Neural progenitor cell (in vitro differentiated cells): ENCODE measurements at regions not wholly inside any gene's neighbourhood (a gene's known extent, or its start where the extent isn't known, plus 50 kb on each side); places are given as distances from the start of the nearest gene placed in this dataset.

Experiments used
- DNase-seq: peaks from one replicate; pipeline ENCODE4 v3.0.0-alpha.2; 2016; ENCODE audit warnings: low spot score
- H2AFZ ChIP-seq: fragments of 200-600 bp; sonication (generic); replicated peaks from 2 replicates; pipeline ENCODE4 v1.6.1; 2016; ENCODE audit warnings: antibody characterized with exemption
- H3F3A ChIP-seq: fragments of 200-600 bp; sonication (generic); 2 replicates; pipeline ENCODE4 v1.6.1; 2016; ENCODE audit warnings: antibody characterized with exemption, low read depth
- H3K27ac ChIP-seq: fragments of 200-600 bp; sonication (generic); 2 replicates; pipeline ENCODE4 v1.5.1; 2016; ENCODE audit warnings: mild to moderate bottlenecking
- H3K27me3 ChIP-seq: fragments of 200-600 bp; sonication (generic); 2 replicates; pipeline ENCODE4 v1.6.1; 2016; ENCODE audit warnings: mild to moderate bottlenecking, moderate library complexity
- H3K36me3 ChIP-seq: fragments of 200-600 bp; sonication (generic); 2 replicates; pipeline ENCODE4 v1.5.1; 2016
- H3K4me1 ChIP-seq: fragments of 200-600 bp; sonication (generic); 2 replicates; pipeline ENCODE4 v1.6.1; 2016; ENCODE audit warnings: mixed run types
- H3K4me2 ChIP-seq: fragments of 200-600 bp; sonication (generic); 2 replicates; pipeline ENCODE4 v1.6.1; 2016
- H3K4me3 ChIP-seq: fragments of 200-600 bp; sonication (generic); 2 replicates; pipeline ENCODE4 v1.5.1; 2016
- H3K79me2 ChIP-seq: fragments of 200-600 bp; sonication (generic); 2 replicates; pipeline ENCODE4 v1.6.1; 2016; ENCODE audit warnings: low read depth
- H3K9ac ChIP-seq: fragments of 200-600 bp; sonication (generic); 2 replicates; pipeline ENCODE4 v1.6.1; 2016
- H3K9me3 ChIP-seq: fragments of 200-600 bp; sonication (generic); 2 replicates; pipeline ENCODE4 v1.5.1; 2016; ENCODE audit warnings: low read depth
- H4K20me1 ChIP-seq: fragments of 200-600 bp; sonication (generic); 2 replicates; pipeline ENCODE4 v1.6.1; 2016; ENCODE audit warnings: low read depth
- H3K27ac Mint-ChIP-seq: 3 replicates; pipeline ENCODE4 v1.8.0; 2021; ENCODE audit warnings: mixed read lengths
- H3K27me3 Mint-ChIP-seq: 2 replicates; pipeline ENCODE4 v1.8.0; 2022; ENCODE audit warnings: low read depth, mild to moderate bottlenecking, inconsistent platforms, moderate library complexity, mixed read lengths; ENCODE audit not compliant: insufficient read depth
- H3K36me3 Mint-ChIP-seq: 3 replicates; pipeline ENCODE4 v1.8.0; 2021; ENCODE audit warnings: mixed read lengths
- H3K4me1 Mint-ChIP-seq: 3 replicates; pipeline ENCODE4 v1.8.0; 2021; ENCODE audit warnings: mixed read lengths
- H3K4me3 Mint-ChIP-seq: 3 replicates; pipeline ENCODE4 v1.8.0; 2021; ENCODE audit warnings: mild to moderate bottlenecking, moderate library complexity, mixed read lengths
- H3K9me3 Mint-ChIP-seq: 3 replicates; pipeline ENCODE4 v1.8.0; 2020; ENCODE audit warnings: mixed read lengths
- EZH2 ChIP-seq: fragments of 200-600 bp; sonication (generic); IDR thresholded peaks from 2 replicates; pipeline ENCODE4 v1.6.1; 2017; ENCODE audit warnings: antibody characterized with exemption, mild to moderate bottlenecking, moderate library complexity
- EZH2phosphoT487 ChIP-seq: fragments of 200-600 bp; sonication (generic); IDR thresholded peaks from 2 replicates; pipeline ENCODE4 v1.6.1; 2017; ENCODE audit warnings: antibody characterized with exemption
- TF ChIP-seq, protein P1 (sequence below): fragments of 200-600 bp; sonication (generic); IDR thresholded peaks from 2 replicates; pipeline ENCODE4 v1.5.1; 2017; ENCODE audit warnings: antibody characterized with exemption, mild to moderate bottlenecking

- H3K27ac ChIP-seq = no peak overlapping the region
- H3K9ac ChIP-seq = no peak overlapping the region
- no peaks in the 10 kb centered on the region for H3K27me3 Mint-ChIP-seq
- no peak overlapping the region for H3K4me3 ChIP-seq
- peak overlapping the region; percentile 59 for H3K4me2 ChIP-seq
- peaks cover 11% of the 10 kb centered on the region for H3K4me1 Mint-ChIP-seq
- DNase-seq = peak; percentile 76
- H3F3A ChIP-seq = no peaks in the 10 kb centered on the region
- no peaks in the 10 kb centered on the region for H3K79me2 ChIP-seq
- no peaks in the 10 kb centered on the region for H3K36me3 ChIP-seq
- no peak overlapping the region for H3K27ac Mint-ChIP-seq
- H3K9me3 ChIP-seq = no peaks in the 10 kb centered on the region
- H3K36me3 Mint-ChIP-seq = no peaks in the 10 kb centered on the region
- H3K4me1 ChIP-seq = peaks cover 22% of the 10 kb centered on the region
- no peak overlapping the region for H3K4me3 Mint-ChIP-seq
- no peaks in the 10 kb centered on the region for H4K20me1 ChIP-seq
- H2AFZ ChIP-seq = no peak overlapping the region
- TF ChIP-seq EZH2phosphoT487 (no peak), EZH2 (no peak)
- TF ChIP-seq, protein P1, sequence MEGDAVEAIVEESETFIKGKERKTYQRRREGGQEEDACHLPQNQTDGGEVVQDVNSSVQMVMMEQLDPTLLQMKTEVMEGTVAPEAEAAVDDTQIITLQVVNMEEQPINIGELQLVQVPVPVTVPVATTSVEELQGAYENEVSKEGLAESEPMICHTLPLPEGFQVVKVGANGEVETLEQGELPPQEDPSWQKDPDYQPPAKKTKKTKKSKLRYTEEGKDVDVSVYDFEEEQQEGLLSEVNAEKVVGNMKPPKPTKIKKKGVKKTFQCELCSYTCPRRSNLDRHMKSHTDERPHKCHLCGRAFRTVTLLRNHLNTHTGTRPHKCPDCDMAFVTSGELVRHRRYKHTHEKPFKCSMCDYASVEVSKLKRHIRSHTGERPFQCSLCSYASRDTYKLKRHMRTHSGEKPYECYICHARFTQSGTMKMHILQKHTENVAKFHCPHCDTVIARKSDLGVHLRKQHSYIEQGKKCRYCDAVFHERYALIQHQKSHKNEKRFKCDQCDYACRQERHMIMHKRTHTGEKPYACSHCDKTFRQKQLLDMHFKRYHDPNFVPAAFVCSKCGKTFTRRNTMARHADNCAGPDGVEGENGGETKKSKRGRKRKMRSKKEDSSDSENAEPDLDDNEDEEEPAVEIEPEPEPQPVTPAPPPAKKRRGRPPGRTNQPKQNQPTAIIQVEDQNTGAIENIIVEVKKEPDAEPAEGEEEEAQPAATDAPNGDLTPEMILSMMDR = no peak
- no peaks in the 10 kb centered on the region for H3K9me3 Mint-ChIP-seq
- no peaks in the 10 kb centered on the region for H3K27me3 ChIP-seq
Observed at GRCh38 chr2:52311862-52312261, 1279.9 kb upstream of the NRXN1 start.

- H3K27me3 Mint-ChIP-seq = no peaks in the 10 kb centered on the region
- Histone ChIP-seq H3K9me3 (no peaks in the 10 kb centered on the region), H3K36me3 (no peaks in the 10 kb centered on the region), H3K27me3 (no peaks in the 10 kb centered on the region), H3K9ac (no peak overlapping the region), H3K79me2 (no peaks in the 10 kb centered on the region), H3F3A (no peaks in the 10 kb centered on the region), H4K20me1 (no peaks in the 10 kb centered on the region), H3K4me3 (no peak overlapping the region), H3K4me2 (no peak overlapping the region), H3K27ac (no peak overlapping the region), H3K4me1 (peaks cover 22% of the 10 kb centered on the region), H2AFZ (no peak overlapping the region)
- H3K36me3 Mint-ChIP-seq = no peaks in the 10 kb centered on the region
- no peak overlapping the region for H3K27ac Mint-ChIP-seq
- H3K4me3 Mint-ChIP-seq = no peak overlapping the region
- H3K9me3 Mint-ChIP-seq = peaks cover 5% of the 10 kb centered on the region
- TF ChIP-seq EZH2phosphoT487 = no peak
- TF ChIP-seq, protein P1 = no peak
- no peak for TF ChIP-seq EZH2
- DNase-seq = no peak
- peaks cover 11% of the 10 kb centered on the region for H3K4me1 Mint-ChIP-seq
Observed at GRCh38 chr2:52308156-52308555, 1276.2 kb upstream of the NRXN1 start.

GRCh38 chr2:52294628-52295027, 1262.7 kb upstream of the NRXN1 start:
- H3K27me3 ChIP-seq = no peaks in the 10 kb centered on the region
- Mint-ChIP-seq H3K4me1 (no peaks in the 10 kb centered on the region), H3K9me3 (peaks cover 5% of the 10 kb centered on the region), H3K36me3 (no peaks in the 10 kb centered on the region), H3K27ac (no peak overlapping the region), H3K4me3 (no peak overlapping the region), H3K27me3 (no peaks in the 10 kb centered on the region)
- no peak for TF ChIP-seq EZH2phosphoT487
- no peak for TF ChIP-seq EZH2
- TF ChIP-seq, protein P1 = no peak
- H3K4me1 ChIP-seq = peaks cover 12% of the 10 kb centered on the region
- H2AFZ ChIP-seq = no peak overlapping the region
- H3K79me2 ChIP-seq = no peaks in the 10 kb centered on the region
- no peak overlapping the region for H3K4me2 ChIP-seq
- no peak overlapping the region for H3K9ac ChIP-seq
- H3F3A ChIP-seq = no peaks in the 10 kb centered on the region
- no peak overlapping the region for H3K27ac ChIP-seq
- H3K4me3 ChIP-seq = no peak overlapping the region
- no peaks in the 10 kb centered on the region for H3K36me3 ChIP-seq
- H4K20me1 ChIP-seq = no peaks in the 10 kb centered on the region
- no peak for DNase-seq
- H3K9me3 ChIP-seq = no peaks in the 10 kb centered on the region
